SK-N-SH (cell line): ENCODE measurements at regions not wholly inside any gene's neighbourhood (a gene's known extent, or its start where the extent isn't known, plus 50 kb on each side); places are given as distances from the start of the nearest gene placed in this dataset.

ENCODE experiments used
- CTCF ChIP-seq: fragments of 200-600 bp; sonication (generic); IDR thresholded peaks from 2 replicates; pipeline ENCODE4 v1.6.1; 2017; ENCODE audit warnings: antibody characterized with exemption, mild to moderate bottlenecking, moderate library complexity
- ELF1 ChIP-seq: IDR thresholded peaks from 2 replicates; pipeline ENCODE4 v1.4.0; 2012
- FOXM1 ChIP-seq: IDR thresholded peaks from 2 replicates; pipeline ENCODE4 v1.4.0; 2012; ENCODE audit warnings: low read depth, mild to moderate bottlenecking
- JUND ChIP-seq: IDR thresholded peaks from 2 replicates; pipeline ENCODE4 v1.4.0; 2012
- SIN3A ChIP-seq: IDR thresholded peaks from 2 replicates; pipeline ENCODE4 v1.6.1; 2012; ENCODE audit warnings: low read depth, mild to moderate bottlenecking, low read length, moderate library complexity, borderline replicate concordance
- TAF1 ChIP-seq: IDR thresholded peaks from 2 replicates; pipeline ENCODE4 v1.6.1; 2012; ENCODE audit warnings: low read depth, mild to moderate bottlenecking, low read length, moderate library complexity, borderline replicate concordance
- TCF12 ChIP-seq: IDR thresholded peaks from 2 replicates; pipeline ENCODE4 v1.4.0; 2012
- YY1 ChIP-seq: IDR thresholded peaks from 2 replicates; pipeline ENCODE4 v1.4.0; 2012; ENCODE audit warnings: low read depth, mild to moderate bottlenecking
- TF ChIP-seq, protein P1 (sequence below): IDR thresholded peaks from 2 replicates; pipeline ENCODE4 v1.6.1; 2012; ENCODE audit warnings: mild to moderate bottlenecking, low read depth, low read length, moderate library complexity
- TF ChIP-seq, protein P2 (sequence below): fragments of 150-350 bp; IDR thresholded peaks from 2 replicates; pipeline ENCODE4 v1.6.1; 2017; ENCODE audit warnings: antibody characterized with exemption, low read length, low read depth, borderline replicate concordance
- TF ChIP-seq, protein P3 (sequence below): IDR thresholded peaks from 2 replicates; pipeline ENCODE4 v1.4.0; 2012; ENCODE audit warnings: low read depth

DNA sequence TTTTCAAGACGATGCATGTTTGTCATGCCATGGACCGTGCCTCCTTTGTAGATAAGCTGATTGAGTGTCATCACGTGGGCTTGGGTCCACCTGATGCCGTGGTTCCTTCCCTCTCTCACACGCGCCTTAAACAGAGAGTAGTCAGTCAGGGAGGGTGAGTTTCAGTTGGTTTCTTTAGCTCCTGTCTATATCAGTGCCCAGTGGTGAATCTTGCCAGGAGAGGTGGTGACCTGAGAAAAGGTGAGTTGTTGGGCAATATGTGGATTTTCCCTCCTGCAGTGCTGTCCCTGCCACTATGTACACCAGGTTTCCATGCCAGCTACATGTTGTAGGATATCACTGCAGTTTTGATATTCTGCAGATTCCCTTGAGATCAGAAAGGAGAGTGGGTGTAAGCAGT is 129.7 kb downstream of the LAT start:
- TF ChIP-seq CTCF, result no peak
- TF ChIP-seq, protein P1, sequence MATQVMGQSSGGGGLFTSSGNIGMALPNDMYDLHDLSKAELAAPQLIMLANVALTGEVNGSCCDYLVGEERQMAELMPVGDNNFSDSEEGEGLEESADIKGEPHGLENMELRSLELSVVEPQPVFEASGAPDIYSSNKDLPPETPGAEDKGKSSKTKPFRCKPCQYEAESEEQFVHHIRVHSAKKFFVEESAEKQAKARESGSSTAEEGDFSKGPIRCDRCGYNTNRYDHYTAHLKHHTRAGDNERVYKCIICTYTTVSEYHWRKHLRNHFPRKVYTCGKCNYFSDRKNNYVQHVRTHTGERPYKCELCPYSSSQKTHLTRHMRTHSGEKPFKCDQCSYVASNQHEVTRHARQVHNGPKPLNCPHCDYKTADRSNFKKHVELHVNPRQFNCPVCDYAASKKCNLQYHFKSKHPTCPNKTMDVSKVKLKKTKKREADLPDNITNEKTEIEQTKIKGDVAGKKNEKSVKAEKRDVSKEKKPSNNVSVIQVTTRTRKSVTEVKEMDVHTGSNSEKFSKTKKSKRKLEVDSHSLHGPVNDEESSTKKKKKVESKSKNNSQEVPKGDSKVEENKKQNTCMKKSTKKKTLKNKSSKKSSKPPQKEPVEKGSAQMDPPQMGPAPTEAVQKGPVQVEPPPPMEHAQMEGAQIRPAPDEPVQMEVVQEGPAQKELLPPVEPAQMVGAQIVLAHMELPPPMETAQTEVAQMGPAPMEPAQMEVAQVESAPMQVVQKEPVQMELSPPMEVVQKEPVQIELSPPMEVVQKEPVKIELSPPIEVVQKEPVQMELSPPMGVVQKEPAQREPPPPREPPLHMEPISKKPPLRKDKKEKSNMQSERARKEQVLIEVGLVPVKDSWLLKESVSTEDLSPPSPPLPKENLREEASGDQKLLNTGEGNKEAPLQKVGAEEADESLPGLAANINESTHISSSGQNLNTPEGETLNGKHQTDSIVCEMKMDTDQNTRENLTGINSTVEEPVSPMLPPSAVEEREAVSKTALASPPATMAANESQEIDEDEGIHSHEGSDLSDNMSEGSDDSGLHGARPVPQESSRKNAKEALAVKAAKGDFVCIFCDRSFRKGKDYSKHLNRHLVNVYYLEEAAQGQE, result no peak
- no peak for TF ChIP-seq SIN3A
- TF ChIP-seq, protein P2, sequence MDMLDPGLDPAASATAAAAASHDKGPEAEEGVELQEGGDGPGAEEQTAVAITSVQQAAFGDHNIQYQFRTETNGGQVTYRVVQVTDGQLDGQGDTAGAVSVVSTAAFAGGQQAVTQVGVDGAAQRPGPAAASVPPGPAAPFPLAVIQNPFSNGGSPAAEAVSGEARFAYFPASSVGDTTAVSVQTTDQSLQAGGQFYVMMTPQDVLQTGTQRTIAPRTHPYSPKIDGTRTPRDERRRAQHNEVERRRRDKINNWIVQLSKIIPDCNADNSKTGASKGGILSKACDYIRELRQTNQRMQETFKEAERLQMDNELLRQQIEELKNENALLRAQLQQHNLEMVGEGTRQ, result no peak
- TF ChIP-seq TAF1, result no peak
- TF ChIP-seq TCF12, result no peak
- TF ChIP-seq FOXM1, result no peak
- TF ChIP-seq, protein P3, sequence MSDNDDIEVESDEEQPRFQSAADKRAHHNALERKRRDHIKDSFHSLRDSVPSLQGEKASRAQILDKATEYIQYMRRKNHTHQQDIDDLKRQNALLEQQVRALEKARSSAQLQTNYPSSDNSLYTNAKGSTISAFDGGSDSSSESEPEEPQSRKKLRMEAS, result no peak
- no peak for TF ChIP-seq YY1
- no peak for TF ChIP-seq JUND
- TF ChIP-seq ELF1, result no peak
